ENCODE measurements at regions not wholly inside any gene's neighbourhood (a gene's known extent, or its start where the extent isn't known, plus 50 kb on each side); places are given as distances from the start of the nearest gene placed in this dataset.

DNA sequence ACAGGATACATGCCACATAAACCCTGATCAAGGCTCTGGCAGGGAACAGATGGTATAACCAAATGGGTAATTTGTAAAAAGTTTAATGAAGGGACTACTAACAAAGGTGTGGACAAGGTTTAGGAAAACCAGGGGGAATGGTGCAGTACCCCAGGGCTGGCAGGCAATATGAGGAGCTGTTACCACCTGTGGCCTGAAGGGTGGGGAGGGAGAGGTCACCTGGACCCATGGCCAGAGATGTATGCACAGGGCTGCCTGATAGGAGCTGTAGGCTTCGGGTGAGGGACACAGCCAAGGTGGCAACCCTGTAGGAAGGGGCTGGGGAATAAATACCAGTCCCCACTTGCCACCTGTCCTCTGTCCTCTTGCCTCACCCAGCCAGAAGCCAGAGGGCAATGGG is 51.4 kb upstream of the ID3 start:
- H3K36me3 ChIP-seq (ENCODE audit: insufficient read depth in 1 of 2, low read depth in 1 of 2): no peaks in the 10 kb centered on the region
- DNase-seq (no peak), ATAC-seq (no peak)
- H3K27ac ChIP-seq: no peak overlapping the region
- no peak overlapping the region for H3K4me3 ChIP-seq
- H3K9me3 ChIP-seq: no peaks in the 10 kb centered on the region
- TF ChIP-seq, protein P1, sequence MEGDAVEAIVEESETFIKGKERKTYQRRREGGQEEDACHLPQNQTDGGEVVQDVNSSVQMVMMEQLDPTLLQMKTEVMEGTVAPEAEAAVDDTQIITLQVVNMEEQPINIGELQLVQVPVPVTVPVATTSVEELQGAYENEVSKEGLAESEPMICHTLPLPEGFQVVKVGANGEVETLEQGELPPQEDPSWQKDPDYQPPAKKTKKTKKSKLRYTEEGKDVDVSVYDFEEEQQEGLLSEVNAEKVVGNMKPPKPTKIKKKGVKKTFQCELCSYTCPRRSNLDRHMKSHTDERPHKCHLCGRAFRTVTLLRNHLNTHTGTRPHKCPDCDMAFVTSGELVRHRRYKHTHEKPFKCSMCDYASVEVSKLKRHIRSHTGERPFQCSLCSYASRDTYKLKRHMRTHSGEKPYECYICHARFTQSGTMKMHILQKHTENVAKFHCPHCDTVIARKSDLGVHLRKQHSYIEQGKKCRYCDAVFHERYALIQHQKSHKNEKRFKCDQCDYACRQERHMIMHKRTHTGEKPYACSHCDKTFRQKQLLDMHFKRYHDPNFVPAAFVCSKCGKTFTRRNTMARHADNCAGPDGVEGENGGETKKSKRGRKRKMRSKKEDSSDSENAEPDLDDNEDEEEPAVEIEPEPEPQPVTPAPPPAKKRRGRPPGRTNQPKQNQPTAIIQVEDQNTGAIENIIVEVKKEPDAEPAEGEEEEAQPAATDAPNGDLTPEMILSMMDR (IDR thresholded peaks at IDR 0.05): no peak
- H3K27me3 ChIP-seq (ENCODE audit: insufficient read depth in 3 of 3, low read length in 2 of 3): no peaks in the 10 kb centered on the region
- no peaks in the 10 kb centered on the region for H3K4me1 ChIP-seq
- intact Hi-C loops (cut with DNase I): no loop called here
- WGBS, 3 donors: 80 to 94% (median 82%) methylated on average over 1 of the region's 1 CpG

DNA sequence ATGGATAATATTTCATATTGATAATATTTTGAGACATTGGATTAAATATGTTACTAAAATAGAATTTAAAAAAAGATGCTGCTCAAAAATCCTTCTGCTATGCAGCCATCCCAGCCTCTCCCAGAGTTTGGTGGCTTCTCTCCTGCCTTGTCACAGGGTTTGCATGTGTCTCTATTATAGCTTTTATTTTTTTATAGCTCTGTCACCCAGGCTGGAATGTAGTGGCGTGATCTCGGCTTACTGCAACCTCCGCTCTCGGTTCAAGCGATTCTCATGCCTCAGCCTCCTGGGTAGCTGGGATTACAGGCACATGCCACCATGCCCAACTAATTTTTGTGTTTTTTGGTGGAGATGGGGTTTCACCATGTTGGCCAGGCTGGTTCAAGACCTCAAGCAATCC is 50.7 kb upstream of the ID3 start:
- DNase-seq (no peak), ATAC-seq (no peak)
- no peak overlapping the region for H3K27ac ChIP-seq
- TF ChIP-seq, protein P1 (IDR thresholded peaks at IDR 0.05): no peak
- no peaks in the 10 kb centered on the region for H3K9me3 ChIP-seq
- WGBS, 3 donors: 60 to 77% (median 63%) methylated on average over 5 of the region's 5 CpGs
- no peaks in the 10 kb centered on the region for H3K4me1 ChIP-seq
- no peak overlapping the region for H3K4me3 ChIP-seq
- no peaks in the 10 kb centered on the region for H3K27me3 ChIP-seq (ENCODE audit: insufficient read depth in 3 of 3, low read length in 2 of 3)
- intact Hi-C loops (cut with DNase I): no loop called here
- no peaks in the 10 kb centered on the region for H3K36me3 ChIP-seq (ENCODE audit: insufficient read depth in 1 of 2, low read depth in 1 of 2)
